Upper lobe of left lung (tissue), 6 donors: ENCODE measurements at regions not wholly inside any gene's neighbourhood (a gene's known extent, or its start where the extent isn't known, plus 50 kb on each side); places are given as distances from the start of the nearest gene placed in this dataset.

Source experiments
- ATAC-seq, 2 donors: fragments of 200-7000 bp; cut with Tn5 transposase; one replicate each; pipeline ENCODE4 v1.9.1; 2022; ENCODE audit warnings: mild to moderate bottlenecking in 2 of 2, moderate library complexity in 2 of 2; ENCODE audit not compliant: low FRiP score in 2 of 2
- DNase-seq, 2 donors: peaks; one replicate each; pipeline ENCODE4 v3.0.0-alpha.2; 2019 to 2020
- H3K27ac ChIP-seq, 4 donors: fragments of 200-600 bp; sonication (generic); one replicate each; pipeline ENCODE4 v1.5.1; 2016 to 2019
- H3K27me3 ChIP-seq, 4 donors: fragments of 200-600 bp; sonication (generic); one replicate each; pipeline ENCODE4 v1.5.1; 2017 to 2019
- H3K36me3 ChIP-seq, 4 donors: fragments of 200-600 bp; sonication (generic); one replicate each; pipeline ENCODE4 v1.5.1; 2016 to 2019
- H3K4me1 ChIP-seq, 4 donors: fragments of 200-600 bp; sonication (generic); one replicate each; pipeline ENCODE4 v1.5.1; 2018 to 2019
- H3K4me3 ChIP-seq, 4 donors: fragments of 200-600 bp; sonication (generic); one replicate each; pipeline ENCODE4 v1.5.1; 2017 to 2019; ENCODE audit warnings: mild to moderate bottlenecking in 2 of 4, moderate library complexity in 1 of 4
- H3K9me3 ChIP-seq, 4 donors: fragments of 200-600 bp; sonication (generic); one replicate each; pipeline ENCODE4 v1.5.1; 2018 to 2019
- EP300 ChIP-seq, 4 donors: sonication (generic); formaldehyde crosslinking; IDR thresholded peaks; one replicate each; pipeline ENCODE4 v1.5.1; 2017; ENCODE audit warnings: antibody characterized with exemption in 4 of 4, control low read depth in 2 of 4
- POLR2A ChIP-seq, 4 donors: fragments of 450-650 bp; IDR thresholded peaks; one replicate each; pipeline ENCODE4 v1.5.1; 2016 to 2017; ENCODE audit warnings: antibody characterized with exemption in 4 of 4, mild to moderate bottlenecking in 2 of 4
- POLR2AphosphoS5 ChIP-seq, 2 donors: sonication (generic); formaldehyde crosslinking; IDR thresholded peaks; one replicate each; pipeline ENCODE4 v1.5.1; 2017; ENCODE audit warnings: antibody characterized with exemption in 2 of 2
- WGBS, 2 donors: methylation state at CpG; one replicate each; pipeline ENCODE4 v1.1.5; 2017 to 2018; 5-methylcytosine and 5-hydroxymethylcytosine counted together
- TF ChIP-seq, protein P1 (sequence below), 6 experiments: fragments of 450-650 bp in 4 of 6; fragments of 200-600 bp in 2 of 6; sonication (generic) in 2 of 6; IDR thresholded peaks; one replicate each; pipeline ENCODE4 v1.5.1; 2016 to 2019; ENCODE audit warnings: antibody characterized with exemption in 6 of 6
- donor health status: DM: no; HTN: no; CAD: no; lungs with moderate emphysema.
- donor health status: DM: no; HTN: yes; CAD: no; lungs with severe emphysema.

- no peaks in the 10 kb centered on the region for H3K4me1 ChIP-seq
- H3K27me3 ChIP-seq = no peaks in the 10 kb centered on the region
- 71 to 88% methylated on average over 3 to 5 of the region's 5 CpGs for WGBS, 2 donors
- DNase-seq (no peak), ATAC-seq (no peak)
- no peak for TF ChIP-seq POLR2AphosphoS5 (IDR thresholded peaks at IDR 0.05)
- no peaks in the 10 kb centered on the region for H3K9me3 ChIP-seq
- H3K27ac ChIP-seq = no peak overlapping the region
- H3K36me3 ChIP-seq = no peaks in the 10 kb centered on the region
- H3K4me3 ChIP-seq = no peak overlapping the region
Observed at GRCh38 chr7:51629206-51629605, 312.6 kb upstream of the COBL start.

GRCh38 chr7:51621956-51622355, 305.3 kb upstream of the COBL start:
- ATAC-seq (no peak), DNase-seq (no peak)
- H3K27ac ChIP-seq = no peak overlapping the region
- no peaks in the 10 kb centered on the region for H3K36me3 ChIP-seq
- H3K4me3 ChIP-seq = no peak overlapping the region
- H3K9me3 ChIP-seq = no peaks in the 10 kb centered on the region
- no peaks in the 10 kb centered on the region for H3K4me1 ChIP-seq
- 77 to 89% methylated on average over 2 of the region's 2 CpGs for WGBS, 2 donors
- no peaks in the 10 kb centered on the region for H3K27me3 ChIP-seq
- no peak for TF ChIP-seq POLR2AphosphoS5 (IDR thresholded peaks at IDR 0.05)

GRCh38 chr7:51620706-51621105, 304.1 kb upstream of the COBL start:
- TF ChIP-seq POLR2AphosphoS5 (IDR thresholded peaks at IDR 0.05) (no peak), EP300 (IDR thresholded peaks at IDR 0.05) (no peak), POLR2A (IDR thresholded peaks at IDR 0.05) (no peak)
- TF ChIP-seq, protein P1, sequence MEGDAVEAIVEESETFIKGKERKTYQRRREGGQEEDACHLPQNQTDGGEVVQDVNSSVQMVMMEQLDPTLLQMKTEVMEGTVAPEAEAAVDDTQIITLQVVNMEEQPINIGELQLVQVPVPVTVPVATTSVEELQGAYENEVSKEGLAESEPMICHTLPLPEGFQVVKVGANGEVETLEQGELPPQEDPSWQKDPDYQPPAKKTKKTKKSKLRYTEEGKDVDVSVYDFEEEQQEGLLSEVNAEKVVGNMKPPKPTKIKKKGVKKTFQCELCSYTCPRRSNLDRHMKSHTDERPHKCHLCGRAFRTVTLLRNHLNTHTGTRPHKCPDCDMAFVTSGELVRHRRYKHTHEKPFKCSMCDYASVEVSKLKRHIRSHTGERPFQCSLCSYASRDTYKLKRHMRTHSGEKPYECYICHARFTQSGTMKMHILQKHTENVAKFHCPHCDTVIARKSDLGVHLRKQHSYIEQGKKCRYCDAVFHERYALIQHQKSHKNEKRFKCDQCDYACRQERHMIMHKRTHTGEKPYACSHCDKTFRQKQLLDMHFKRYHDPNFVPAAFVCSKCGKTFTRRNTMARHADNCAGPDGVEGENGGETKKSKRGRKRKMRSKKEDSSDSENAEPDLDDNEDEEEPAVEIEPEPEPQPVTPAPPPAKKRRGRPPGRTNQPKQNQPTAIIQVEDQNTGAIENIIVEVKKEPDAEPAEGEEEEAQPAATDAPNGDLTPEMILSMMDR (IDR thresholded peaks at IDR 0.05) = no peak
- no peaks in the 10 kb centered on the region for H3K4me1 ChIP-seq
- DNase-seq (no peak), ATAC-seq (no peak)
- WGBS, 2 donors = 67% methylated on average over 5 of the region's 5 CpGs; no CpG with 5 or more reads in 1 of the 2 donors
- no peak overlapping the region for H3K4me3 ChIP-seq
- H3K27me3 ChIP-seq = no peaks in the 10 kb centered on the region
- no peaks in the 10 kb centered on the region for H3K36me3 ChIP-seq
- H3K27ac ChIP-seq = no peak overlapping the region
- no peaks in the 10 kb centered on the region for H3K9me3 ChIP-seq

DNA sequence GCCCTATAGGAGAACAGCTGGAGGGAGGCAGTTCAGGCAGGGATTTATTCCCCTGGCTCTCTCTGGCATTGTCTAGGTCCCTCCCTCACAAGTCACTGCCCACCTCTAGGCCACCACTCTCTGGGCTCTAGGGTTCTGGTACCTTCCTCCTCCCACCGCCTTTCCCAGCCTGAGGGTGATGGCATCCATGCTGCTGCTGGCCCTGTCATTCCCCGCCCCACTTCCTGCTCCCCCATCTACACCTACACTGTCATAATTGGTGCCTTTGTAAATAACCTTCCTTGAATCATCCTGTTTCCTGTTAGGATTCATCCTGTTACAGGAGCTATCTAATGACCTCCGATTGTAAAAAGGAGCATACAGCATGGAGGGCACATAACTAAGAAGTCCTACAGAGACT, 303.3 kb upstream of the COBL start:
- Histone ChIP-seq H3K27me3 (no peaks in the 10 kb centered on the region), H3K27ac (no peak overlapping the region), H3K9me3 (no peaks in the 10 kb centered on the region), H3K4me3 (no peak overlapping the region), H3K36me3 (no peaks in the 10 kb centered on the region), H3K4me1 (no peaks in the 10 kb centered on the region)
- WGBS, 2 donors = 58 to 73% methylated on average over 3 of the region's 3 CpGs
- TF ChIP-seq, protein P1 (IDR thresholded peaks at IDR 0.05) = no peak
- TF ChIP-seq POLR2A (IDR thresholded peaks at IDR 0.05) (no peak), EP300 (IDR thresholded peaks at IDR 0.05) (no peak), POLR2AphosphoS5 (IDR thresholded peaks at IDR 0.05) (no peak)
- no peak for DNase-seq
- ATAC-seq = no peak

DNA sequence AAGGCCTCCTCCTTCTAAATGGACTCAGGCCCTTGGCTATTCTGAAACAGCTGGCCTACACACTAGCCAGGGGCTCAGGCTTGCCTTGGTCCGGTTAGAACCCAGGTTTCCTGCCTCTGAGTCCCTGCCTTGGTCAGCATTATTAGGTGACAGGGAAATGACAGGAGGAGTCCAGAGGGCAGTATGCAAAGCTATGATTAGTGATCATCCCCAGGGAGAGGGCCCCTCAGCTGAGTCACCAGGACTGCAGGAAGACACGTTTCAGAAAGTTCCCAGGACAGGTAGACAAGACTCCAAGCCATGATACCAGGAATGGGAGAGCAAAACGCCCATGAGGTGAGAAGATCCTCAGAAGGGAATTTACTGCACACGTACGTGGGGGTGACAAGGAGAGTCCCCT, 301.1 kb upstream of the COBL start:
- no peak for TF ChIP-seq EP300 (IDR thresholded peaks at IDR 0.05)
- no peak for TF ChIP-seq POLR2A (IDR thresholded peaks at IDR 0.05)
- TF ChIP-seq, protein P1 (IDR thresholded peaks at IDR 0.05) = no peak
- no peak for TF ChIP-seq POLR2AphosphoS5 (IDR thresholded peaks at IDR 0.05)
- Histone ChIP-seq H3K36me3 (no peaks in the 10 kb centered on the region), H3K27ac (no peak overlapping the region), H3K4me3 (no peak overlapping the region), H3K27me3 (no peaks in the 10 kb centered on the region), H3K4me1 (no peaks in the 10 kb centered on the region), H3K9me3 (no peaks in the 10 kb centered on the region)
- WGBS, 2 donors = 77 to 81% methylated on average over 5 of the region's 5 CpGs
- ATAC-seq (no peak), DNase-seq (no peak)

- Histone ChIP-seq H3K9me3 (no peaks in the 10 kb centered on the region), H3K27me3 (no peaks in the 10 kb centered on the region), H3K4me1 (no peaks in the 10 kb centered on the region), H3K4me3 (no peak overlapping the region), H3K36me3 (no peaks in the 10 kb centered on the region), H3K27ac (no peak overlapping the region)
- DNase-seq (no peak), ATAC-seq (peak in 1 of 2 donors; percentile 81)
- 58 to 61% methylated on average over 6 of the region's 6 CpGs for WGBS, 2 donors
- TF ChIP-seq POLR2A (IDR thresholded peaks at IDR 0.05) = no peak
- no peak for TF ChIP-seq POLR2AphosphoS5 (IDR thresholded peaks at IDR 0.05)
- no peak for TF ChIP-seq EP300 (IDR thresholded peaks at IDR 0.05)
- TF ChIP-seq, protein P1 (IDR thresholded peaks at IDR 0.05) = no peak
Observed at GRCh38 chr7:51613911-51614357, 297.3 kb upstream of the COBL start.
